Tibial artery (tissue), 4 donors: ENCODE measurements at regions not wholly inside any gene's neighbourhood (a gene's known extent, or its start where the extent isn't known, plus 50 kb on each side); places are given as distances from the start of the nearest gene placed in this dataset.

Source experiments
- DNase-seq, 2 donors: peaks; one replicate each; pipeline ENCODE4 v3.0.0-alpha.2; 2019
- H3K27ac ChIP-seq, 2 donors: fragments of 200-600 bp; sonication (generic) in 1 of 2; 1 replicate in 1 of 2; 2 replicates in 1 of 2; pipeline ENCODE4 v1.5.1; 2018 to 2019; ENCODE audit warnings: mild to moderate bottlenecking in 1 of 2
- H3K27me3 ChIP-seq, 2 donors: fragments of 200-600 bp; sonication (generic) in 1 of 2; one replicate each; pipeline versions ENCODE4 v1.5.1 to v1.6.0; 2016 to 2019
- H3K36me3 ChIP-seq, 3 donors: fragments of 200-600 bp; sonication (generic) in 2 of 3; one replicate each; pipeline ENCODE4 v1.5.1; 2016 to 2019; ENCODE audit warnings: mild to moderate bottlenecking in 2 of 3
- H3K4me1 ChIP-seq, 4 donors: fragments of 200-600 bp; sonication (generic) in 2 of 4; 1 replicate in 3 of 4; 2 replicates in 1 of 4; pipeline ENCODE4 v1.5.1; 2016 to 2019
- H3K4me3 ChIP-seq, 2 donors: fragments of 200-600 bp; sonication (generic) in 1 of 2; 1 replicate in 1 of 2; 2 replicates in 1 of 2; pipeline ENCODE4 v1.5.1; 2018 to 2019; ENCODE audit warnings: mild to moderate bottlenecking in 2 of 2
- H3K9me3 ChIP-seq, 3 donors: fragments of 200-600 bp; sonication (generic) in 1 of 3; one replicate each; pipeline ENCODE4 v1.5.1; 2016 to 2019
- intact Hi-C: fragments of 100-400 bp; cut with DNase I; formaldehyde crosslinking; loops from one replicate; pipeline ENCODE4 v1.15.0; 2023; ENCODE audit warnings: low total_unique reads
- TF ChIP-seq, protein P1 (sequence below), 2 experiments: fragments of 200-600 bp in 1 of 2; fragments of 450-650 bp in 1 of 2; IDR thresholded peaks; one replicate each; pipeline ENCODE4 v1.5.1; 2017 to 2019; ENCODE audit warnings: antibody characterized with exemption in 2 of 2, mild to moderate bottlenecking in 1 of 2, moderate library complexity in 1 of 2

DNA sequence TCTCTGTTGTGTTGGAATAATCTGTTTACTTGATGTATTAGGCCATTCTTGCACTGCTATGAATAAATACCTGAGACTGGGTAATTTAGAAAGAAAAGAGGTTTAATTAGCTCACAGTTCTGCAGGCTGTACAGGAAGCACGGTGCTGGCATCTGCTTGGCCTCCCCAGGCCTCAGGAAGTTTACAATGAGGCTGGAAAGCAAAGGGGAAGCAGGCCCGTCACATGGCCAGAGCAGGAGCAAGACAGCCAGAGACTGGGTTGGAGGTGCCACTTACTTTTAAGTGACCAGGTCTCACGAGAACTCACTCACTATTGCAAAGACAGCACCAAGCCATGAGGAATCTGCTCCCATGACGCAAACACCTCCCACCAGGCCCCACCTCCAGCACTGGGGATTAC, 50.6 kb upstream of the FUCA2 start:
- Histone ChIP-seq H3K4me3 (no peak overlapping the region), H3K4me1 (no peaks in the 10 kb centered on the region), H3K27ac (no peak overlapping the region), H3K36me3 (no peaks in the 10 kb centered on the region), H3K27me3 (no peaks in the 10 kb centered on the region), H3K9me3 (no peaks in the 10 kb centered on the region)
- intact Hi-C loops, result no loop called here
- TF ChIP-seq, protein P1, sequence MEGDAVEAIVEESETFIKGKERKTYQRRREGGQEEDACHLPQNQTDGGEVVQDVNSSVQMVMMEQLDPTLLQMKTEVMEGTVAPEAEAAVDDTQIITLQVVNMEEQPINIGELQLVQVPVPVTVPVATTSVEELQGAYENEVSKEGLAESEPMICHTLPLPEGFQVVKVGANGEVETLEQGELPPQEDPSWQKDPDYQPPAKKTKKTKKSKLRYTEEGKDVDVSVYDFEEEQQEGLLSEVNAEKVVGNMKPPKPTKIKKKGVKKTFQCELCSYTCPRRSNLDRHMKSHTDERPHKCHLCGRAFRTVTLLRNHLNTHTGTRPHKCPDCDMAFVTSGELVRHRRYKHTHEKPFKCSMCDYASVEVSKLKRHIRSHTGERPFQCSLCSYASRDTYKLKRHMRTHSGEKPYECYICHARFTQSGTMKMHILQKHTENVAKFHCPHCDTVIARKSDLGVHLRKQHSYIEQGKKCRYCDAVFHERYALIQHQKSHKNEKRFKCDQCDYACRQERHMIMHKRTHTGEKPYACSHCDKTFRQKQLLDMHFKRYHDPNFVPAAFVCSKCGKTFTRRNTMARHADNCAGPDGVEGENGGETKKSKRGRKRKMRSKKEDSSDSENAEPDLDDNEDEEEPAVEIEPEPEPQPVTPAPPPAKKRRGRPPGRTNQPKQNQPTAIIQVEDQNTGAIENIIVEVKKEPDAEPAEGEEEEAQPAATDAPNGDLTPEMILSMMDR (IDR thresholded peaks at IDR 0.05), result no peak
- no peak for DNase-seq
